D721Med (cell line): ENCODE measurements at regions not wholly inside any gene's neighbourhood (a gene's known extent, or its start where the extent isn't known, plus 50 kb on each side); places are given as distances from the start of the nearest gene placed in this dataset.
"Not testable (repeated sequence)": the region's sequence is repeated elsewhere in the genome, so short reads cannot be mapped to it uniquely, and the experiment has no call there.

Experiments
- DNase-seq: peaks from one replicate; pipeline ENCODE4 v3.0.0; 2011; ENCODE audit warnings: low spot score; ENCODE audit not compliant: insufficient read length
- FAIRE-seq: peaks from 2 replicates; lab custom pipeline; 2011; peaks lifted over from hg19 to GRCh38; lab: Jason Lieb, UNC
- CTCF ChIP-seq: IDR thresholded peaks from 2 replicates; pipeline ENCODE4 v1.5.1; 2012; ENCODE audit warnings: mild to moderate bottlenecking, control low read depth; ENCODE audit not compliant: insufficient read depth; ENCODE audit errors: missing control alignments

GRCh38 chr9:107827304-107827703 lies 337.7 kb upstream of the KLF4 start:
- no peak for FAIRE-seq
- DNase-seq, result no peak
- TF ChIP-seq CTCF, result no peak

GRCh38 chr9:107826688-107826983 lies 337.1 kb upstream of the KLF4 start:
- not testable (repeated sequence) for FAIRE-seq, DNase-seq

GRCh38 chr9:107824556-107824955 lies 335.0 kb upstream of the KLF4 start:
- DNase-seq (no peak), FAIRE-seq (no peak)
- no peak for TF ChIP-seq CTCF

- DNase-seq (no peak), FAIRE-seq (no peak)
- no peak for TF ChIP-seq CTCF
Measured at GRCh38 chr9:107819772-107820565, 330.4 kb upstream of the KLF4 start.

- not testable (repeated sequence) for FAIRE-seq, DNase-seq
Measured at GRCh38 chr9:107818503-107818829, 328.9 kb upstream of the KLF4 start.

- DNase-seq, FAIRE-seq: not testable (repeated sequence)
Measured at GRCh38 chr9:107817595-107818502, 328.3 kb upstream of the KLF4 start.

GRCh38 chr9:107816561-107817021 lies 327.0 kb upstream of the KLF4 start:
- FAIRE-seq, result no peak
- TF ChIP-seq CTCF, result no peak
- DNase-seq, result no peak

GRCh38 chr9:107815782-107816560 lies 326.4 kb upstream of the KLF4 start:
- TF ChIP-seq CTCF, result no peak
- no peak for FAIRE-seq
- DNase-seq, result no peak
